GM21619 (cell line): ENCODE measurements at regions not wholly inside any gene's neighbourhood (a gene's known extent, or its start where the extent isn't known, plus 50 kb on each side); places are given as distances from the start of the nearest gene placed in this dataset.

ENCODE experiments used
- ATAC-seq: cut with Tn5 transposase; IDR thresholded peaks from one replicate; pipeline ENCODE4 v1.9.1; 2021; ENCODE audit not compliant: unreplicated experiment

GRCh38 chr3:44186712-44187111, 55.0 kb upstream of the TOPAZ1 start:
- ATAC-seq = no peak
